IPS DF 4.7 (cell line): ENCODE measurements at regions not wholly inside any gene's neighbourhood (a gene's known extent, or its start where the extent isn't known, plus 50 kb on each side); places are given as distances from the start of the nearest gene placed in this dataset.
"Not testable (repeated sequence)": the region's sequence is repeated elsewhere in the genome, so short reads cannot be mapped to it uniquely, and the experiment has no call there.

Experiments used
- DNase-seq: peaks from one replicate; pipeline ENCODE4 v3.0.0-alpha.2; 2013; ENCODE audit warnings: low spot score; ENCODE audit errors: extremely low read depth

- DNase-seq: no peak
These were observed 501.1 kb downstream of the NAV3 start for GRCh38 chr12:78331753-78332152.

- no peak for DNase-seq
These were observed 507.5 kb downstream of the NAV3 start for GRCh38 chr12:78338054-78338785.

GRCh38 chr12:78340406-78340805, 509.7 kb downstream of the NAV3 start:
- no peak for DNase-seq

- DNase-seq: no peak
These were observed 513.0 kb downstream of the NAV3 start for GRCh38 chr12:78343657-78344056.

- DNase-seq: no peak
These were observed 505.1 kb upstream of the SYT1 start for GRCh38 chr12:78359520-78359919.

GRCh38 chr12:78361683-78362082, 502.9 kb upstream of the SYT1 start:
- no peak for DNase-seq

GRCh38 chr12:78371284-78371683, 493.3 kb upstream of the SYT1 start:
- no peak for DNase-seq

- DNase-seq: no peak
These were observed 489.1 kb upstream of the SYT1 start for GRCh38 chr12:78375461-78375860.

GRCh38 chr12:78376257-78376656, 488.3 kb upstream of the SYT1 start:
- DNase-seq: no peak

- DNase-seq: not testable (repeated sequence)
These were observed 485.5 kb upstream of the SYT1 start for GRCh38 chr12:78379065-78379464.

- DNase-seq: no peak
These were observed 481.2 kb upstream of the SYT1 start for GRCh38 chr12:78383414-78383813.

- no peak for DNase-seq
These were observed 480.0 kb upstream of the SYT1 start for GRCh38 chr12:78384541-78384940.

GRCh38 chr12:78385541-78385940, 479.0 kb upstream of the SYT1 start:
- DNase-seq: no peak

- DNase-seq: no peak
These were observed 477.7 kb upstream of the SYT1 start for GRCh38 chr12:78386871-78387270.

GRCh38 chr12:78387721-78388120, 476.9 kb upstream of the SYT1 start:
- no peak for DNase-seq

- DNase-seq: no peak
These were observed 476.1 kb upstream of the SYT1 start for GRCh38 chr12:78388461-78388860.

GRCh38 chr12:78390920-78391319, 473.7 kb upstream of the SYT1 start:
- no peak for DNase-seq

GRCh38 chr12:78392918-78393317, 471.7 kb upstream of the SYT1 start:
- DNase-seq: no peak

GRCh38 chr12:78395961-78396360, 468.6 kb upstream of the SYT1 start:
- no peak for DNase-seq

GRCh38 chr12:78396538-78396937, 468.0 kb upstream of the SYT1 start:
- no peak for DNase-seq

- no peak for DNase-seq
These were observed 465.8 kb upstream of the SYT1 start for GRCh38 chr12:78398750-78399149.

- DNase-seq: no peak
These were observed 462.0 kb upstream of the SYT1 start for GRCh38 chr12:78402366-78403134.

GRCh38 chr12:78403136-78403535, 461.4 kb upstream of the SYT1 start:
- DNase-seq: no peak
